A673 (cell line): ENCODE measurements at regions not wholly inside any gene's neighbourhood (a gene's known extent, or its start where the extent isn't known, plus 50 kb on each side); places are given as distances from the start of the nearest gene placed in this dataset.

Experiments used
- BruUV-seq: library from RNA; stranded (reverse); fragments of 400-500 nt; replicated peaks from 2 replicates; lab custom pipeline; 2021; lab: Mats Ljungman, UMichigan
- CTCF ChIA-PET: fragments of 300-600 bp; sonication (Branson Sonifier 250); formaldehyde crosslinking; loops from one replicate; lab custom pipeline; 2022; ENCODE audit warnings: antibody characterized with exemption; lab: Charles Lee
- POLR2A ChIA-PET: fragments of 300-600 bp; sonication (Branson Sonifier 250); formaldehyde crosslinking; loops from one replicate; lab custom pipeline; 2022; ENCODE audit warnings: antibody characterized with exemption; ENCODE audit not compliant: low non-redundant PET; lab: Charles Lee
- DNase-seq: peaks from one replicate; pipeline ENCODE4 v3.0.0-alpha.2; 2015; ENCODE audit warnings: low spot score
- H3K27ac ChIP-seq: fragments of 200-600 bp; sonication (generic); 2 replicates; pipeline ENCODE4 v1.5.1; 2016; ENCODE audit warnings: mixed run types, low read depth, mild to moderate bottlenecking, mixed read lengths, antibody characterized with exemption, low read length; ENCODE audit not compliant: poor library complexity, severe bottlenecking
- H3K27me3 ChIP-seq: fragments of 200-600 bp; sonication (generic); replicated peaks from 2 replicates; pipeline ENCODE4 v1.6.1; 2017; ENCODE audit warnings: mixed run types, low read depth, mild to moderate bottlenecking, mixed read lengths, antibody characterized with exemption, low read length; ENCODE audit not compliant: insufficient read depth, poor library complexity
- H3K36me3 ChIP-seq: fragments of 200-600 bp; sonication (generic); 2 replicates; pipeline ENCODE4 v1.6.1; 2016; ENCODE audit warnings: mixed run types, mild to moderate bottlenecking, mixed read lengths, antibody characterized with exemption, low read length; ENCODE audit not compliant: insufficient read depth, poor library complexity, severe bottlenecking
- H3K4me1 ChIP-seq: fragments of 200-600 bp; sonication (generic); 2 replicates; pipeline ENCODE4 v1.6.1; 2017; ENCODE audit warnings: mixed run types, mild to moderate bottlenecking, mixed read lengths, antibody characterized with exemption, low read length; ENCODE audit not compliant: insufficient read depth, poor library complexity, severe bottlenecking
- H3K4me3 ChIP-seq: fragments of 200-600 bp; sonication (generic); 2 replicates; pipeline ENCODE4 v1.5.1; 2016; ENCODE audit warnings: low read depth, mixed run types, mild to moderate bottlenecking, mixed read lengths, low read length; ENCODE audit not compliant: poor library complexity, severe bottlenecking
- H3K9me3 ChIP-seq: fragments of 200-600 bp; sonication (generic); 2 replicates; pipeline ENCODE4 v1.6.1; 2016; ENCODE audit warnings: mixed run types, low read depth, mild to moderate bottlenecking, mixed read lengths, antibody characterized with exemption, low read length; ENCODE audit not compliant: poor library complexity, severe bottlenecking
- EZH2 ChIP-seq: fragments of 200-600 bp; sonication (generic); IDR thresholded peaks from 2 replicates; pipeline ENCODE4 v1.6.1; 2017; ENCODE audit warnings: borderline replicate concordance, low read depth, mild to moderate bottlenecking, mixed read lengths, antibody characterized with exemption, low read length; ENCODE audit not compliant: poor library complexity, severe bottlenecking
- intact Hi-C: fragments of 100-400 bp; cut with micrococcal nuclease; formaldehyde crosslinking; loops from one replicate; pipeline ENCODE4 v1.10.0; 2022; ENCODE audit not compliant: unreplicated experiment
- TF ChIP-seq, protein P1 (sequence below): fragments of 300-800, 200-600 bp; sonication (generic); conservative IDR thresholded peaks from 2 replicates; pipeline ENCODE4 v1.5.1; 2017; ENCODE audit warnings: low read depth, mild to moderate bottlenecking, antibody characterized with exemption, low read length, moderate library complexity, mixed read lengths

DNA sequence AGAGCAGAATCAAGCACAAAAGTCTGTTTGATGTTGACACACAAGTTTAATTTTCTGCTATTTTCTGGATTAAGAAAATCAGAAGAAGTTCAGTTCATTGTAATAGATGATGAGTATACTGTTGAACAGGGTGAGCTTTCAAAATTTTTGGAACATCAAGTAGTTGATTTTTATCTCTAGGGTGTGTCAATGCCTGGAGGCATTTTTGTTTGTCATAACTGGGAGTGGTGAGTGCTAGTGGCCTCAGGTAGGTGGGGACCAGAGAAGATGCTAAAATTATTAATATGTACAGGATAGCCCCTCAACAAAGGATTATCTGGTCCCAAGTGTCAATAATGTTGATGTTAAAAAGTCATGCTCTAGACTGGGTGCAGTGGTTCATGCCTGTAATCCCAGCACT, 279.7 kb upstream of the GNPDA2 start:
- Histone ChIP-seq H3K27ac (no peak overlapping the region), H3K36me3 (no peaks in the 10 kb centered on the region), H3K4me1 (no peaks in the 10 kb centered on the region), H3K27me3 (no peaks in the 10 kb centered on the region), H3K9me3 (no peaks in the 10 kb centered on the region), H3K4me3 (no peak overlapping the region)
- no TSS peak for BruUV-seq
- TF ChIP-seq, protein P1, sequence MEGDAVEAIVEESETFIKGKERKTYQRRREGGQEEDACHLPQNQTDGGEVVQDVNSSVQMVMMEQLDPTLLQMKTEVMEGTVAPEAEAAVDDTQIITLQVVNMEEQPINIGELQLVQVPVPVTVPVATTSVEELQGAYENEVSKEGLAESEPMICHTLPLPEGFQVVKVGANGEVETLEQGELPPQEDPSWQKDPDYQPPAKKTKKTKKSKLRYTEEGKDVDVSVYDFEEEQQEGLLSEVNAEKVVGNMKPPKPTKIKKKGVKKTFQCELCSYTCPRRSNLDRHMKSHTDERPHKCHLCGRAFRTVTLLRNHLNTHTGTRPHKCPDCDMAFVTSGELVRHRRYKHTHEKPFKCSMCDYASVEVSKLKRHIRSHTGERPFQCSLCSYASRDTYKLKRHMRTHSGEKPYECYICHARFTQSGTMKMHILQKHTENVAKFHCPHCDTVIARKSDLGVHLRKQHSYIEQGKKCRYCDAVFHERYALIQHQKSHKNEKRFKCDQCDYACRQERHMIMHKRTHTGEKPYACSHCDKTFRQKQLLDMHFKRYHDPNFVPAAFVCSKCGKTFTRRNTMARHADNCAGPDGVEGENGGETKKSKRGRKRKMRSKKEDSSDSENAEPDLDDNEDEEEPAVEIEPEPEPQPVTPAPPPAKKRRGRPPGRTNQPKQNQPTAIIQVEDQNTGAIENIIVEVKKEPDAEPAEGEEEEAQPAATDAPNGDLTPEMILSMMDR: no peak
- CTCF ChIA-PET: no interaction called here
- DNase-seq: no peak
- POLR2A ChIA-PET: no interaction called here
- intact Hi-C loops: no loop called here

DNA sequence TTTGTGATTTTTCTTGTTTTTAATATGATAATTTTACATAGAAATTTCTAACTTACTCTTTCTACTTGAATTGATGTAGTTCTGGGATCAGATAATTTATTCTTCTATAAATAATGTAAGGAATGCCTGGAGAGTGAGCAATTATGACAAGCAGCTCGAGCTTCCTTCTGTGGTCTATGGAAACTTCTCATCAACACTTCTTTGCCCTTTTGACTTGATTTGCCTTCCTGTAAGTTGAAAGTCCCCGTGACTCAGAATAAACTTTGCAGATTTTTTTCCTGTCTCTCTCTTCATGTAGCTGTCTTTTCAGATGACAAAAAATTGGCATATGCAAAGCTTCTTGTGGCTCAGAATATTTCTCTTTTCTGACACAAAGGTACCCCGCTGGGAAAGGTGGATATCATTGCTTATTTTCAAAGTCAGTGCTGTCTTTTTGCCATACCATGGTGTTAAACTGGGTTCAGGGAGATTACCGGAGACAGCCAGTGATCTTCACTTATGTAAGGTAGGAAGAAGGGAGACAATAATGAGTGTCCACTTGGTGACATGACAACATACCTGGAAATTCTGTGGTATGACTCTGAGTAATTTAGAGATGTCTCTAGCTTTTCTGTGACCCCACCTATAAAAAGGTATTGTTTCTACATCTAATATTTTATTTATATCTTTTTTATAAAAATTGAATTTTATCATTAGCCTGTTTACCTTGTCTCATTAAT, 278.6 kb upstream of the GNPDA2 start:
- Histone ChIP-seq H3K27ac (no peak overlapping the region), H3K4me1 (no peaks in the 10 kb centered on the region), H3K36me3 (no peaks in the 10 kb centered on the region), H3K9me3 (no peaks in the 10 kb centered on the region), H3K4me3 (no peak overlapping the region), H3K27me3 (no peaks in the 10 kb centered on the region)
- DNase-seq: peak; percentile 6
- TF ChIP-seq EZH2: no peak
- TF ChIP-seq, protein P1: no peak
- intact Hi-C loops: no loop called here
- no TSS peak for BruUV-seq
- CTCF ChIA-PET: no interaction called here
- POLR2A ChIA-PET: no interaction called here

- ChIA-PET POLR2A (no interaction called here), CTCF (no interaction called here)
- H3K4me1 ChIP-seq: no peaks in the 10 kb centered on the region
- TF ChIP-seq, protein P1: no peak
- no peak for TF ChIP-seq EZH2
- no peaks in the 10 kb centered on the region for H3K9me3 ChIP-seq
- no peaks in the 10 kb centered on the region for H3K36me3 ChIP-seq
- DNase-seq: no peak
- no peaks in the 10 kb centered on the region for H3K27me3 ChIP-seq
- no peak overlapping the region for H3K27ac ChIP-seq
- H3K4me3 ChIP-seq: no peak overlapping the region
- intact Hi-C loops: no loop called here
- BruUV-seq: no TSS peak
These were observed 278.0 kb upstream of the GNPDA2 start for GRCh38 chr4:45004326-45004725.
